Neural cell (in vitro differentiated cells): ENCODE measurements at regions not wholly inside any gene's neighbourhood (a gene's known extent, or its start where the extent isn't known, plus 50 kb on each side); places are given as distances from the start of the nearest gene placed in this dataset.

ENCODE experiments used
- H2AFZ ChIP-seq: fragments of 200-600, 300-800 bp; sonication (generic), shearing (Covaris generic); 2 replicates; pipeline ENCODE4 v1.6.0; 2014; ENCODE audit warnings: low read depth, mild to moderate bottlenecking, antibody characterized with exemption, low read length, moderate library complexity
- H3F3A ChIP-seq: fragments of 200-600 bp; shearing (Covaris generic); 2 replicates; pipeline ENCODE4 v1.6.1; 2016; ENCODE audit warnings: mild to moderate bottlenecking, moderate library complexity, mixed read lengths, antibody characterized with exemption, low read length; ENCODE audit not compliant: insufficient read depth, poor library complexity, severe bottlenecking
- H3K27ac ChIP-seq: fragments of 200-600, 300-800 bp; sonication (generic), shearing (Covaris generic); 2 replicates; pipeline ENCODE4 v1.5.1; 2014; ENCODE audit warnings: mild to moderate bottlenecking, low read length, moderate library complexity
- H3K27me3 ChIP-seq: fragments of 300-800, 200-600 bp; sonication (generic), shearing (Covaris generic); 2 replicates; pipeline ENCODE4 v1.6.0; 2014; ENCODE audit warnings: mild to moderate bottlenecking, low read depth, low read length, moderate library complexity; ENCODE audit not compliant: insufficient read depth
- H3K36me3 ChIP-seq: fragments of 300-800, 200-600 bp; sonication (generic), shearing (Covaris generic); 2 replicates; pipeline ENCODE4 v1.5.1; 2014; ENCODE audit warnings: mild to moderate bottlenecking, antibody characterized with exemption, low read length, moderate library complexity; ENCODE audit not compliant: insufficient read depth
- H3K4me2 ChIP-seq: fragments of 300-800, 200-600 bp; sonication (generic), shearing (Covaris generic); 2 replicates; pipeline ENCODE4 v1.6.0; 2014; ENCODE audit warnings: mild to moderate bottlenecking, low read length
- H3K4me3 ChIP-seq: fragments of 300-800, 200-600 bp; sonication (generic), shearing (Covaris generic); 2 replicates; pipeline ENCODE4 v1.5.1; 2014; ENCODE audit warnings: mild to moderate bottlenecking, low read length, moderate library complexity
- H3K79me2 ChIP-seq: fragments of 200-600 bp; shearing (Covaris generic); replicated peaks from 2 replicates; pipeline ENCODE4 v1.6.0; 2014; ENCODE audit warnings: mild to moderate bottlenecking, low read length, moderate library complexity; ENCODE audit not compliant: insufficient read depth
- H3K9ac ChIP-seq: fragments of 300-800, 200-600 bp; sonication (generic), shearing (Covaris generic); 2 replicates; pipeline ENCODE4 v1.6.1; 2016; ENCODE audit warnings: mild to moderate bottlenecking, low read length, mixed read lengths
- H3K9me2 ChIP-seq: fragments of 200-600 bp; shearing (Covaris generic); 2 replicates; pipeline ENCODE4 v1.6.1; 2016; ENCODE audit warnings: mild to moderate bottlenecking, low read length, mixed read lengths; ENCODE audit not compliant: insufficient read depth
- H3K9me3 ChIP-seq: fragments of 200-600, 300-800 bp; sonication (generic), shearing (Covaris generic); 2 replicates; pipeline ENCODE4 v1.6.1; 2016; ENCODE audit warnings: mild to moderate bottlenecking, mixed run types, low read length, moderate library complexity, mixed read lengths
- H4K20me1 ChIP-seq: fragments of 200-600 bp; shearing (Covaris generic); 2 replicates; pipeline ENCODE4 v1.6.1; 2016; ENCODE audit warnings: mild to moderate bottlenecking, mixed run types; ENCODE audit not compliant: insufficient read depth
- CTCF ChIP-seq: fragments of 450-650 bp; IDR thresholded peaks from 2 replicates; pipeline ENCODE4 v1.5.1; 2014; ENCODE audit warnings: antibody characterized with exemption, mild to moderate bottlenecking, moderate library complexity; ENCODE audit not compliant: poor library complexity, severe bottlenecking
- EP300 ChIP-seq: fragments of 450-650 bp; conservative IDR thresholded peaks from 2 replicates; pipeline ENCODE4 v1.6.1; 2014; ENCODE audit warnings: antibody characterized with exemption, mild to moderate bottlenecking, moderate library complexity; ENCODE audit not compliant: poor library complexity, severe bottlenecking
- EZH2 ChIP-seq: fragments of 200-600, 300-800 bp; shearing (Covaris generic), sonication (generic); IDR thresholded peaks from 2 replicates; pipeline ENCODE4 v1.6.1; 2014; ENCODE audit warnings: antibody characterized with exemption, low read length, borderline replicate concordance, mild to moderate bottlenecking; ENCODE audit not compliant: insufficient read depth, poor library complexity, severe bottlenecking
- MXI1 ChIP-seq: fragments of 450-650 bp; conservative IDR thresholded peaks from 2 replicates; pipeline ENCODE4 v1.6.1; 2014; ENCODE audit warnings: antibody characterized with exemption, mild to moderate bottlenecking; ENCODE audit not compliant: poor library complexity, severe bottlenecking
- POLR2AphosphoS5 ChIP-seq: IDR thresholded peaks from 2 replicates; pipeline ENCODE4 v1.6.1; 2012
- RAD21 ChIP-seq: fragments of 450-650 bp; conservative IDR thresholded peaks from 2 replicates; pipeline ENCODE4 v1.6.1; 2014; ENCODE audit warnings: antibody characterized with exemption, mild to moderate bottlenecking, moderate library complexity
- REST ChIP-seq: IDR thresholded peaks from 2 replicates; pipeline ENCODE4 v1.6.1; 2012; ENCODE audit warnings: borderline replicate concordance
- SMC3 ChIP-seq: fragments of 450-650 bp; conservative IDR thresholded peaks from 2 replicates; pipeline ENCODE4 v1.6.1; 2014; ENCODE audit warnings: antibody characterized with exemption, mild to moderate bottlenecking, moderate library complexity; ENCODE audit not compliant: poor library complexity
- TAF1 ChIP-seq: IDR thresholded peaks from 2 replicates; pipeline ENCODE4 v1.6.1; 2012; ENCODE audit warnings: low read depth

DNA sequence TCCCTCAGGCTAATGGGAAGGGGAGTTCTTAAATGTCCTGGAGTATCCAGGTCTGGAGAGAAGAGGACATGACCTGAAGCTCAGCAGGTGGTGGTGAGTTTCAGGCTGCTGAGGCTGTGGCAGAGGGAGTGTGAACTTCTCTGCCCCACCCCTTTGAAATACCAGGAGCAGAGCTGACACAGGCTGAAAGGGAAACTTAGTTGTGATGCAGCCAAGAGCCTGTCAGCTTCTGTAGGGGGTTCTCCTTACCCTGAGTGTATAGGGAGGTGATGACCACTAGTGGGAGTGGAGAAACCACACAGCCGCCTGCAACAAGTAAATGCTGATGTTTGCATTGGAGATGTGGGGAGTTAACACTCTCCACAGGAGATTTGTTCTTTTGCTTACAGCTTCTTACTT is 152.3 kb downstream of the FCRL5 start:
- no peak overlapping the region for H3K27ac ChIP-seq
- TF ChIP-seq POLR2AphosphoS5, result no peak
- no peak overlapping the region for H3K4me3 ChIP-seq
- H3K9ac ChIP-seq, result no peak overlapping the region
- no peaks in the 10 kb centered on the region for H4K20me1 ChIP-seq
- no peaks in the 10 kb centered on the region for H3K9me2 ChIP-seq
- H2AFZ ChIP-seq, result no peak overlapping the region
- no peaks in the 10 kb centered on the region for H3K36me3 ChIP-seq
- H3K27me3 ChIP-seq, result no peaks in the 10 kb centered on the region
- H3K4me2 ChIP-seq, result no peak overlapping the region
- H3K79me2 ChIP-seq, result no peaks in the 10 kb centered on the region
- H3F3A ChIP-seq, result no peaks in the 10 kb centered on the region
- H3K9me3 ChIP-seq, result no peaks in the 10 kb centered on the region

DNA sequence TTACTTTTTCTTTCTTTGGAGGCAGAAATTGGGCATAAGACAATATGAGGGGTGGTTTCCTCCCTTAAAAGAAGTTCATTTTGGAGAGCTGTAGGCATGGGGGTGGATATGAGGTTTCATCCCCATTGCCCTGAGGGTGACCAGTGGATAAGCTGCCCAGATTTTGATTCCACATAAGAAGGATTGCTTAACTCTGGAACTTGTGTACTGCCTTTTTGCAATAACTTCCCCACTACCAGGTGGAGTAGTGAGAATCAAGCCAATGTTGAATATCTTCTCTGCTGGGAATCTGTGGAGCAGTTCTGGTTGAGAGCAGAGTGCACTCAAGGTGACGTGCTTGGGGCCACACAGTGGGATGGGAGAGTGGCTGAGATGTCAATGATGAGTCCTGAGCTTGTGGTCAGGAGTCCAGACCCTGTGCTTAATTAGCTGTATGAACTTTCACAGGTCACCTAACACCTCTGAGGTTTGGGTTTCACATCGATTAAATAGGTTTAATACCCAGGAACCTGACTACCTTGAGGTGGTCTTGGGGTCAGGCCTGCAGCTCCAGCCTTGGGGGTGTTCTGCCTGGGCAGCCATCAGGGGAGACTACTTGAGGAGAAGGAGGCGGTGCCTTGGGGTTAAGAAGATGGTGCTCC is 152.9 kb downstream of the FCRL5 start:
- Histone ChIP-seq H3F3A (no peaks in the 10 kb centered on the region), H4K20me1 (no peaks in the 10 kb centered on the region), H2AFZ (no peak overlapping the region), H3K27me3 (no peaks in the 10 kb centered on the region), H3K36me3 (no peaks in the 10 kb centered on the region), H3K79me2 (no peaks in the 10 kb centered on the region), H3K9me3 (no peaks in the 10 kb centered on the region), H3K9ac (no peak overlapping the region), H3K4me2 (no peak overlapping the region), H3K27ac (no peak overlapping the region), H3K9me2 (no peaks in the 10 kb centered on the region), H3K4me3 (no peak overlapping the region)
- TF ChIP-seq EZH2, result no peak
- no peak for TF ChIP-seq SMC3
- TF ChIP-seq MXI1, result no peak
- no peak for TF ChIP-seq EP300
- no peak for TF ChIP-seq REST
- no peak for TF ChIP-seq RAD21
- no peak for TF ChIP-seq CTCF
- TF ChIP-seq POLR2AphosphoS5, result no peak
- no peak for TF ChIP-seq TAF1

- Histone ChIP-seq H3K9me2 (no peaks in the 10 kb centered on the region), H3K27ac (no peak overlapping the region), H3K79me2 (no peaks in the 10 kb centered on the region), H2AFZ (no peak overlapping the region), H3K27me3 (no peaks in the 10 kb centered on the region), H3K9ac (no peak overlapping the region), H3K9me3 (no peaks in the 10 kb centered on the region), H3K4me3 (no peak overlapping the region), H3K36me3 (no peaks in the 10 kb centered on the region), H3K4me2 (no peak overlapping the region), H3F3A (no peaks in the 10 kb centered on the region), H4K20me1 (no peaks in the 10 kb centered on the region)
- TF ChIP-seq POLR2AphosphoS5 (no peak), CTCF (no peak), REST (no peak), EZH2 (no peak), MXI1 (no peak), EP300 (no peak), SMC3 (no peak), TAF1 (no peak), RAD21 (no peak)
Measured at GRCh38 chr1:157390651-157391050, 161.7 kb downstream of the FCRL5 start.
